Esophagus muscularis mucosa (tissue), 3 donors: ENCODE measurements at regions not wholly inside any gene's neighbourhood (a gene's known extent, or its start where the extent isn't known, plus 50 kb on each side); places are given as distances from the start of the nearest gene placed in this dataset.

Experiments
- CTCF ChIP-seq, 3 experiments: fragments of 200-600 bp in 2 of 3; fragments of 450-650 bp in 1 of 3; sonication (generic) in 2 of 3; IDR thresholded peaks; one replicate each; pipeline ENCODE4 v1.5.1; 2017 to 2019; ENCODE audit warnings: antibody characterized with exemption in 3 of 3, mild to moderate bottlenecking in 2 of 3, moderate library complexity in 1 of 3
- POLR2A ChIP-seq: fragments of 450-650 bp; IDR thresholded peaks from one replicate; pipeline ENCODE4 v1.6.1; 2017; ENCODE audit warnings: antibody characterized with exemption, moderate library complexity, mild to moderate bottlenecking, low read depth
- POLR2AphosphoS5 ChIP-seq, 2 donors: sonication (generic); formaldehyde crosslinking; IDR thresholded peaks; one replicate each; pipeline ENCODE4 v1.6.1; 2017; ENCODE audit warnings: antibody characterized with exemption in 2 of 2

- no peak for TF ChIP-seq CTCF (IDR thresholded peaks at IDR 0.05)
- no peak for TF ChIP-seq POLR2A
- TF ChIP-seq POLR2AphosphoS5 (IDR thresholded peaks at IDR 0.05), result no peak
Observed at GRCh38 chr1:118437664-118438063, 252.6 kb upstream of the SPAG17 start.
